HL-60 (cell line): ENCODE measurements at regions not wholly inside any gene's neighbourhood (a gene's known extent, or its start where the extent isn't known, plus 50 kb on each side); places are given as distances from the start of the nearest gene placed in this dataset.

Experiments used
- DNase-seq, 2 experiments: peaks; one replicate each; pipeline ENCODE4 v3.0.0-alpha.2; 2010 to 2020; ENCODE audit warnings: low read depth in 1 of 2, low spot score in 1 of 2
- H3K27ac ChIP-seq: fragments of 250-450 bp; sonication (Bioruptor Pico); replicated peaks from 2 replicates; pipeline ENCODE4 v1.5.1; 2020; ENCODE audit warnings: mild to moderate bottlenecking, moderate library complexity
- H3K27me3 ChIP-seq: fragments of 250-450 bp; sonication (Bioruptor Pico); 2 replicates; pipeline ENCODE4 v1.5.1; 2021; ENCODE audit warnings: mild to moderate bottlenecking, moderate library complexity; ENCODE audit not compliant: insufficient read depth, poor library complexity, severe bottlenecking
- H3K4me3 ChIP-seq: replicated peaks from 2 replicates; pipeline ENCODE4 v1.5.1; 2011; ENCODE audit warnings: mild to moderate bottlenecking, control low read depth, low read length; ENCODE audit not compliant: insufficient read depth
- CTCF ChIP-seq: IDR thresholded peaks from one replicate; pipeline ENCODE4 v1.5.1; 2011; ENCODE audit warnings: low read length, control low read depth, inconsistent platforms; ENCODE audit not compliant: insufficient read depth
- GABPA ChIP-seq: IDR thresholded peaks from 2 replicates; pipeline ENCODE4 v1.6.1; 2012; ENCODE audit warnings: low read depth
- POLR2AphosphoS5 ChIP-seq: IDR thresholded peaks from 2 replicates; pipeline ENCODE4 v1.6.1; 2012; ENCODE audit warnings: low read depth
- REST ChIP-seq: IDR thresholded peaks from 2 replicates; pipeline ENCODE4 v1.6.1; 2012; ENCODE audit warnings: low read depth; ENCODE audit not compliant: insufficient replicate concordance
- SPI1 ChIP-seq: IDR thresholded peaks from 2 replicates; pipeline ENCODE4 v1.6.1; 2012; ENCODE audit warnings: low read depth, mild to moderate bottlenecking, borderline replicate concordance

- DNase-seq: no peak
- Histone ChIP-seq H3K4me3 (no peak overlapping the region), H3K27ac (no peak overlapping the region), H3K27me3 (no peaks in the 10 kb centered on the region)
- TF ChIP-seq GABPA: no peak
- TF ChIP-seq REST: no peak
- no peak for TF ChIP-seq CTCF
- TF ChIP-seq POLR2AphosphoS5: no peak
- TF ChIP-seq SPI1: no peak
Observed at GRCh38 chrX:856566-857290, 226.1 kb downstream of the SHOX start.

GRCh38 chrX:853304-853703 lies 222.7 kb downstream of the SHOX start:
- DNase-seq: no peak

More at GRCh38 chrX:853304-853703, 222.7 kb downstream of the SHOX start:
- no peaks in the 10 kb centered on the region for H3K27me3 ChIP-seq
- no peak overlapping the region for H3K4me3 ChIP-seq
- H3K27ac ChIP-seq: no peak overlapping the region
- no peak for TF ChIP-seq SPI1
- TF ChIP-seq CTCF: no peak
- TF ChIP-seq POLR2AphosphoS5: no peak
- no peak for TF ChIP-seq REST
- TF ChIP-seq GABPA: no peak
